ENCODE measurements at regions not wholly inside any gene's neighbourhood (a gene's known extent, or its start where the extent isn't known, plus 50 kb on each side); places are given as distances from the start of the nearest gene placed in this dataset.

GRCh38 chr2:22801071-22801470 lies 583.9 kb upstream of the KLHL29 start:
- Mint-ChIP-seq H3K4me1 (ENCODE audit: low read depth, unreplicated experiment) (no peaks in the 10 kb centered on the region), H3K36me3 (ENCODE audit: insufficient read depth, unreplicated experiment) (no peaks in the 10 kb centered on the region), H3K27me3 (ENCODE audit: insufficient read depth, unreplicated experiment) (peaks cover 4% of the 10 kb centered on the region), H3K27ac (ENCODE audit: unreplicated experiment) (no peak overlapping the region), H3K4me3 (ENCODE audit: unreplicated experiment) (no peak overlapping the region), H3K9me3 (ENCODE audit: unreplicated experiment) (peaks cover 20% of the 10 kb centered on the region)
- Histone ChIP-seq H3K27me3 (replicated peaks; ENCODE audit: control insufficient read depth, insufficient read depth, low read length) (no peaks in the 10 kb centered on the region), H3K4me1 (no peaks in the 10 kb centered on the region), H3K36me3 (ENCODE audit: control insufficient read depth, insufficient read depth, low read length) (no peaks in the 10 kb centered on the region), H3K4me3 (ENCODE audit: low read depth, low read length) (no peak overlapping the region), H3K9me3 (no peaks in the 10 kb centered on the region)
- no peak for DNase-seq
- intact Hi-C loops (cut with micrococcal nuclease; ENCODE audit: unreplicated experiment): no loop called here
- BruUV-seq (replicated peaks): no TSS peak
- TF ChIP-seq CTCF (IDR thresholded peaks at IDR 0.05; ENCODE audit: insufficient read depth in 1 of 2, low read depth in 1 of 2, low read length in 1 of 2, severe bottlenecking in 1 of 2, unreplicated experiment in 1 of 2): no peak
- ChIA-PET CTCF (no interaction called here), POLR2A (no interaction called here)

- no peak overlapping the region for H3K4me3 Mint-ChIP-seq (ENCODE audit: unreplicated experiment)
- ChIA-PET POLR2A (no interaction called here), CTCF (no interaction called here)
- Histone ChIP-seq H3K9me3 (no peaks in the 10 kb centered on the region), H3K27me3 (replicated peaks; ENCODE audit: control insufficient read depth, insufficient read depth, low read length) (no peaks in the 10 kb centered on the region), H3K4me3 (ENCODE audit: low read depth, low read length) (no peak overlapping the region), H3K4me1 (no peaks in the 10 kb centered on the region), H3K36me3 (ENCODE audit: control insufficient read depth, insufficient read depth, low read length) (no peaks in the 10 kb centered on the region)
- peaks cover 20% of the 10 kb centered on the region for H3K9me3 Mint-ChIP-seq (ENCODE audit: unreplicated experiment)
- no peak for TF ChIP-seq CTCF (IDR thresholded peaks at IDR 0.05; ENCODE audit: insufficient read depth in 1 of 2, low read depth in 1 of 2, low read length in 1 of 2, severe bottlenecking in 1 of 2, unreplicated experiment in 1 of 2)
- no peaks in the 10 kb centered on the region for H3K36me3 Mint-ChIP-seq (ENCODE audit: insufficient read depth, unreplicated experiment)
- peaks cover 3% of the 10 kb centered on the region for H3K27me3 Mint-ChIP-seq (ENCODE audit: insufficient read depth, unreplicated experiment)
- no peak for DNase-seq
- no peaks in the 10 kb centered on the region for H3K4me1 Mint-ChIP-seq (ENCODE audit: low read depth, unreplicated experiment)
- intact Hi-C loops (cut with micrococcal nuclease; ENCODE audit: unreplicated experiment): no loop called here
- H3K27ac Mint-ChIP-seq (ENCODE audit: unreplicated experiment): no peak overlapping the region
- no TSS peak for BruUV-seq (replicated peaks)
These were observed 583.0 kb upstream of the KLHL29 start for GRCh38 chr2:22801970-22802369.

DNA sequence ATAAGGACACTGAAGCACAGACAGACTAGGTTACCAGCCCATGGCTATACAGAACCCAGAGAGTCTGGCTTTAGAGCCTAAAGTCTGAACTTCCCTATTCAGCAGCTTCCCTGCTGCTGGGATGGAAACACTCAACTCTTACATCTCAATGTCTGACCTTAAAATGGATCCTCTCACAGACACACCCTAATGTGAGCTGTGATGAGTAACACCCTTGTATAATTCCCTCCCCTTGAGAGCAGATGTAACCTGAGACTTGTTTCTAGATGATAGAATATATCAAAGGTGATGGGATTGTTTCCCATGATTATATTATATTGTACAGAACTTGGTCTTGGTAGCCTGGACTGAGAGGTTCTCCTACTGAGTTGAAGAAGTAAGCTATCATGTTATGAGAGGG lies 577.1 kb upstream of the KLHL29 start:
- Mint-ChIP-seq H3K27me3 (ENCODE audit: insufficient read depth, unreplicated experiment) (no peaks in the 10 kb centered on the region), H3K9me3 (ENCODE audit: unreplicated experiment) (peaks cover 20% of the 10 kb centered on the region), H3K4me1 (ENCODE audit: low read depth, unreplicated experiment) (no peaks in the 10 kb centered on the region), H3K36me3 (ENCODE audit: insufficient read depth, unreplicated experiment) (no peaks in the 10 kb centered on the region), H3K27ac (ENCODE audit: unreplicated experiment) (no peak overlapping the region), H3K4me3 (ENCODE audit: unreplicated experiment) (no peak overlapping the region)
- CTCF ChIA-PET: no interaction called here
- POLR2A ChIA-PET: no interaction called here
- H3K27me3 ChIP-seq (replicated peaks; ENCODE audit: control insufficient read depth, insufficient read depth, low read length): no peaks in the 10 kb centered on the region
- intact Hi-C loops (cut with micrococcal nuclease; ENCODE audit: unreplicated experiment): no loop called here
- DNase-seq: no peak
- no peaks in the 10 kb centered on the region for H3K4me1 ChIP-seq
- no peak overlapping the region for H3K4me3 ChIP-seq (ENCODE audit: low read depth, low read length)
- TF ChIP-seq CTCF (IDR thresholded peaks at IDR 0.05; ENCODE audit: insufficient read depth in 1 of 2, low read depth in 1 of 2, low read length in 1 of 2, severe bottlenecking in 1 of 2, unreplicated experiment in 1 of 2): no peak
- H3K9me3 ChIP-seq: no peaks in the 10 kb centered on the region
- no peaks in the 10 kb centered on the region for H3K36me3 ChIP-seq (ENCODE audit: control insufficient read depth, insufficient read depth, low read length)
- BruUV-seq (replicated peaks): no TSS peak

Measured in Caco-2 (cell line).